ENCODE measurements at regions not wholly inside any gene's neighbourhood (a gene's known extent, or its start where the extent isn't known, plus 50 kb on each side); places are given as distances from the start of the nearest gene placed in this dataset.

- TF ChIP-seq CUX1 (IDR thresholded peaks at IDR 0.05; ENCODE audit: insufficient replicate concordance, low read depth, low read length) (no peak), GABPA (IDR thresholded peaks at IDR 0.05; ENCODE audit: low read depth) (no peak), RBBP5 (conservative IDR thresholded peaks at IDR 0.05) (no peak)
Measured at GRCh38 chr4:84413976-84414375, 85.1 kb downstream of the NKX6-1 start (continued).

GRCh38 chr4:84413480-84413879 lies 85.6 kb downstream of the NKX6-1 start:
- no peak overlapping the region for H2AFZ ChIP-seq (ENCODE audit: control insufficient read depth, low read depth, low read length)
- H3K79me2 ChIP-seq (ENCODE audit: control insufficient read depth, insufficient read depth, low read length), result no peaks in the 10 kb centered on the region
- intact Hi-C loops (cut with micrococcal nuclease; ENCODE audit: unreplicated experiment) (no loop called here), in situ Hi-C loops (cut with MboI) (no loop called here)
- no peak overlapping the region for H3K27ac ChIP-seq (ENCODE audit: control insufficient read depth, insufficient read depth)
- no peaks in the 10 kb centered on the region for H3K4me1 ChIP-seq (ENCODE audit: control insufficient read depth, insufficient read depth, low read length)
- no peaks in the 10 kb centered on the region for H3K9me3 ChIP-seq (replicated peaks; ENCODE audit: control insufficient read depth, insufficient read depth, low read length)
- H3K4me3 ChIP-seq, result no peak overlapping the region
- ChIA-PET SMC1A (ENCODE audit: uncharacterized antibody, unreplicated experiment) (no interaction called here), CTCF (no interaction called here), POLR2A (no interaction called here), RAD21 (ENCODE audit: unreplicated experiment) (no interaction called here)
- H3K4me2 ChIP-seq (ENCODE audit: control insufficient read depth, insufficient read depth), result no peak overlapping the region
- DNase-seq (ENCODE audit: low read depth, low spot score) (no peak), ATAC-seq (no peak), FAIRE-seq (no peak)
- no peak overlapping the region for H3K9ac ChIP-seq (ENCODE audit: control insufficient read depth, insufficient read depth, low read length)
- H3K36me3 ChIP-seq (ENCODE audit: control insufficient read depth in 2 of 2, insufficient read depth in 2 of 2, low read length in 1 of 2), result no peaks in the 10 kb centered on the region
- H3K27me3 ChIP-seq (replicated peaks in 1 of 2; ENCODE audit: control insufficient read depth in 2 of 2, insufficient read depth in 2 of 2, low read length in 1 of 2), result no peaks in the 10 kb centered on the region
- BruUV-seq (replicated peaks), result no TSS peak
- H4K20me1 ChIP-seq (ENCODE audit: control insufficient read depth, insufficient read depth), result no peaks in the 10 kb centered on the region
- TF ChIP-seq HSF1 (IDR thresholded peaks at IDR 0.05; ENCODE audit: low read depth, low read length) (no peak), ZNF687 (IDR thresholded peaks at IDR 0.05) (no peak), ZBTB33 (IDR thresholded peaks at IDR 0.05) (no peak), ZSCAN29 (IDR thresholded peaks at IDR 0.05) (no peak), USF2 (IDR thresholded peaks at IDR 0.05; ENCODE audit: borderline replicate concordance, low read depth, low read length) (no peak), CHD1 (IDR thresholded peaks at IDR 0.05; ENCODE audit: low read depth, low read length) (no peak), POLR2AphosphoS5 (IDR thresholded peaks at IDR 0.05; ENCODE audit: low read length) (no peak)
